Adrenal gland (tissue), 5 donors: ENCODE measurements at regions not wholly inside any gene's neighbourhood (a gene's known extent, or its start where the extent isn't known, plus 50 kb on each side); places are given as distances from the start of the nearest gene placed in this dataset.

Experiments used
- CTCF ChIP-seq, 6 experiments: fragments of 450-650 bp in 4 of 6; fragments of 200-600 bp in 2 of 6; sonication (generic) in 1 of 6; IDR thresholded peaks; 1 replicate in 5 of 6; 2 replicates in 1 of 6; pipeline versions ENCODE4 v1.5.1 to v1.8.0; 2016 to 2021; ENCODE audit warnings: antibody characterized with exemption in 6 of 6, mild to moderate bottlenecking in 2 of 6, moderate library complexity in 1 of 6
- POLR2A ChIP-seq, 2 donors: fragments of 450-650 bp; IDR thresholded peaks; one replicate each; pipeline ENCODE4 v1.6.1; 2017; ENCODE audit warnings: antibody characterized with exemption in 2 of 2, mild to moderate bottlenecking in 2 of 2, moderate library complexity in 1 of 2
- donor health status: DM: no; HTN: no; CAD: no.

DNA sequence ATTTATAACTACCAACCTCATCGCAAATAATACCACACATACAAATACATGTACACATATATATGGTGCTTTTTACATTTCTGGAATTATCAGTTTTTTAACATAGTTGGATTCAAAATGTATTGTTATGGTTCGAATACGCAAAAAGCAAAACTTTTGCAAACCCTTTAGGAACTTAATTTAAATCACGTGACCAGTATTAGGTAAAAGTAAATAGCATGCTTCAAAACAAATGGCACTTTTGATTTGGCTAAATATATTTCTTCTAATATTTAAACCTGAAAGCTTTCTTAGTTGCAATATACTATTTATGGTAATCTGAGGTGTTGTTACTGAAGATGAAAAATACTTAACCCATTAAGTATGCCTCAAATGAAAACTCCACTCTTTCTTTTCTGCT, 341.4 kb downstream of the C4orf33 start:
- no peak for TF ChIP-seq CTCF (IDR thresholded peaks at IDR 0.05)
- no peak for TF ChIP-seq POLR2A (IDR thresholded peaks at IDR 0.05)
